HG03575 (cell line): ENCODE measurements at regions not wholly inside any gene's neighbourhood (a gene's known extent, or its start where the extent isn't known, plus 50 kb on each side); places are given as distances from the start of the nearest gene placed in this dataset.

Source experiments
- ATAC-seq: cut with Tn5 transposase; IDR thresholded peaks from one replicate; pipeline ENCODE4 v1.9.1; 2021; ENCODE audit not compliant: unreplicated experiment, insufficient number of reproducible peaks, low FRiP score; ENCODE audit errors: extremely low read depth

DNA sequence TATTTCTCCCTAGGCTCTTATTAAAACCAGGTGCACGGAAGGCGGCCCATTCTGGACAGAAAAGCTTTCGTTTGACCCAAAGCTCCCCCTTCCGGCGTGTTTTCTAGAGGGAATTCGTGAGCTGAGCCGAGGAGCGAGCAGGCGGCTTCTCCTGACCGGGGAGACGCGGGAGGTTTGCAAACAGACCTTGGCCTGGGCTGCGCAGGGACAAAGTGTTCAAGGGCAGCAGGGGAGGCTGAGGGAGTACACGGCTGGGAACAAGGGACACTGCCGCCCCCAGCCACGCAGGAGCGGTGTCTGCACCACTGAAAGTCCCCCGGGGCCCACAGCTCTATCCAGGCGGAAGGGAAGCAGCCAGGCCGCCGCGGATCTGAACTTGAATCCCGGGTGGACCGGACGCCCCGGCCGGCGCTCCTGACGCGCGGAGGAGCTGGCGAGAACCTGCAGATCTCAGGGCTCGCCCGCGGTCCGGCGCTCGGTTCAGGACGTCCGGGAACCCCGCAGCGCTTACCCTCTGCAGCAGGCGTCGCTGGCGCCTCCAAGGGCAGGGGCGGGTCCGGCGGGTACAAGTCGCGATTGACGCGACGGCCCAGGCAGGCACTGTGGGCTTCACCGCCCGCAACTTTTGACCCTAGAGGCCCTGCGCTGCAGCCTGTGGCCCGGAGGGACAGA is 101.9 kb downstream of the WT1 start:
- no peak for ATAC-seq

DNA sequence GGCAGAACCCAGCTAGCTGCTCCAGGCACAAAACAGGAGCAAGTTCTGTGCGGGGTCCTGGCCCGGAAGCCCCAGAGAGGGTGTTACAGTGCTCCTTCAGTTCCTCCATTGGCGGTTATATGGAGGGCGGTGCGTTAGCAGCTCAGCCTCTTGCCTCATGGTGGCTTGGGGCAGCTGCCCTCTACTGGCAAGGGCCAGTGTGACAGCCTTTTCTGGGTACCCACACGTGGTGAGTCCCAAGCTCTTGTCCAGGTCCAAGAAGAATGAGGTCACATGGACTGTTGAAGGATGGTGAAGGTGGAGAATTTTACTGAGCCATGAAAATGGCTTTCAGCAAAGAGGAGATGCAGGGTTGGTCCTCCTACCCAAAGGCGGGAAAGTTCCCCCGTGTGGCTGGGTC is 100.5 kb downstream of the WT1 start:
- no peak for ATAC-seq
